ENCODE measurements at regions not wholly inside any gene's neighbourhood (a gene's known extent, or its start where the extent isn't known, plus 50 kb on each side); places are given as distances from the start of the nearest gene placed in this dataset.

DNA sequence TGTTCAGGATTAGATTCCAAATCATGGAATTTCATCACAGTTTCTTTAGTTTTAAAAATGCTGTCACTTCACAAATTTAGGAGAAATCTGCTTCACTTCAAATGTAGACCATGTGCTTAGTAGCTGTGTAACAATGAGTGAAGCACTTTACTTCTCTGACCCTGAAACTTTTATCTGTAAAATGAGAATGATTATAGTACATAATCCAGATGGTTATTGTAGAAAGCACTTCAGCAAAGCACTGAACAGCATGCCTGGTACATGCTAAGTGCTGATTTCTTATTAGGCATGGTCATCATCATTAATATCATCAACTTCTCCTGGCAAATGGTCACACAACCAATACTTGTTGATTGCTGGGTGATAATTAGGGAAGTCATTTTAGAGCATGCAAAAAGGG lies 705.0 kb downstream of the EPHA7 start:
- Histone ChIP-seq H3K4me2 (no peak overlapping the region), H3K36me3 (ENCODE audit: low read depth) (no peaks in the 10 kb centered on the region), H3K4me3 (no peak overlapping the region), H4K20me1 (ENCODE audit: insufficient read depth) (no peaks in the 10 kb centered on the region), H3K27me3 (ENCODE audit: insufficient read depth, low read depth) (no peaks in the 10 kb centered on the region), H3K9me3 (ENCODE audit: insufficient read depth, low read depth) (no peaks in the 10 kb centered on the region), H3K27ac (no peak overlapping the region), H3K79me2 (ENCODE audit: low read depth) (no peaks in the 10 kb centered on the region), H3K9me2 (ENCODE audit: insufficient read depth) (no peaks in the 10 kb centered on the region), H2AFZ (no peak overlapping the region), H3K4me1 (replicated peaks; ENCODE audit: insufficient read depth) (no peaks in the 10 kb centered on the region), H3F3A (ENCODE audit: insufficient read depth, low read depth) (no peaks in the 10 kb centered on the region)
- TF ChIP-seq EZH2 (IDR thresholded peaks at IDR 0.05; ENCODE audit: low read depth), result no peak
- TF ChIP-seq, protein P1, sequence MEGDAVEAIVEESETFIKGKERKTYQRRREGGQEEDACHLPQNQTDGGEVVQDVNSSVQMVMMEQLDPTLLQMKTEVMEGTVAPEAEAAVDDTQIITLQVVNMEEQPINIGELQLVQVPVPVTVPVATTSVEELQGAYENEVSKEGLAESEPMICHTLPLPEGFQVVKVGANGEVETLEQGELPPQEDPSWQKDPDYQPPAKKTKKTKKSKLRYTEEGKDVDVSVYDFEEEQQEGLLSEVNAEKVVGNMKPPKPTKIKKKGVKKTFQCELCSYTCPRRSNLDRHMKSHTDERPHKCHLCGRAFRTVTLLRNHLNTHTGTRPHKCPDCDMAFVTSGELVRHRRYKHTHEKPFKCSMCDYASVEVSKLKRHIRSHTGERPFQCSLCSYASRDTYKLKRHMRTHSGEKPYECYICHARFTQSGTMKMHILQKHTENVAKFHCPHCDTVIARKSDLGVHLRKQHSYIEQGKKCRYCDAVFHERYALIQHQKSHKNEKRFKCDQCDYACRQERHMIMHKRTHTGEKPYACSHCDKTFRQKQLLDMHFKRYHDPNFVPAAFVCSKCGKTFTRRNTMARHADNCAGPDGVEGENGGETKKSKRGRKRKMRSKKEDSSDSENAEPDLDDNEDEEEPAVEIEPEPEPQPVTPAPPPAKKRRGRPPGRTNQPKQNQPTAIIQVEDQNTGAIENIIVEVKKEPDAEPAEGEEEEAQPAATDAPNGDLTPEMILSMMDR (conservative IDR thresholded peaks at IDR 0.05), result no peak
- ChIA-PET CTCF (no interaction called here), POLR2A (ENCODE audit: unreplicated experiment) (no interaction called here)
- no TSS peak for BruUV-seq (replicated peaks)
- no peak for DNase-seq
- intact Hi-C loops (cut with micrococcal nuclease; ENCODE audit: unreplicated experiment), result no loop called here

DNA sequence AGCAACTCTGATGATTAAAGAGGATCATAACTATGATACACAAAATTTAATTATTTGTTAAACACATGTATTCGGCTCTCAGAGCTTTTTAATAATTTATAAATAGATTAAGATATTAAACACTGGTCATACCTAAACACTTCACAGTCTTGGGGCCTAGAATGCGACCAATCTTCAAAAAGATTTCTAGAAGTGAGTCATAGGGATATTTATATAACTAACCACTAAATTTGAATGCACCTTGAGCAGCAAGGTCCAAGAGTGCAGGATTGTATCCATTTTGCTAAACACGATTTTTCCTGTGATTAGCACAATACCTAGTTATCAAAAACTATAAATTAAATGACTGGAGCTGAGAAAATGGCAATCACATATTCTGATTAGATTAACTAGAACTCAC lies 709.3 kb downstream of the EPHA7 start:
- Histone ChIP-seq H3K4me1 (replicated peaks; ENCODE audit: insufficient read depth) (no peaks in the 10 kb centered on the region), H3K79me2 (ENCODE audit: low read depth) (no peaks in the 10 kb centered on the region), H3F3A (ENCODE audit: insufficient read depth, low read depth) (no peaks in the 10 kb centered on the region), H3K9me3 (ENCODE audit: insufficient read depth, low read depth) (no peaks in the 10 kb centered on the region), H3K27me3 (ENCODE audit: insufficient read depth, low read depth) (no peaks in the 10 kb centered on the region), H3K9me2 (ENCODE audit: insufficient read depth) (no peaks in the 10 kb centered on the region), H3K4me2 (no peak overlapping the region), H3K4me3 (no peak overlapping the region), H3K27ac (no peak overlapping the region), H2AFZ (no peak overlapping the region), H4K20me1 (ENCODE audit: insufficient read depth) (no peaks in the 10 kb centered on the region), H3K36me3 (ENCODE audit: low read depth) (no peaks in the 10 kb centered on the region)
- intact Hi-C loops (cut with micrococcal nuclease; ENCODE audit: unreplicated experiment), result no loop called here
- CTCF ChIA-PET, result no interaction called here
- no peak for DNase-seq
- BruUV-seq (replicated peaks), result no TSS peak
- TF ChIP-seq EZH2 (IDR thresholded peaks at IDR 0.05; ENCODE audit: low read depth), result no peak
- TF ChIP-seq, protein P1 (conservative IDR thresholded peaks at IDR 0.05), result no peak
- POLR2A ChIA-PET (ENCODE audit: unreplicated experiment), result no interaction called here

DNA sequence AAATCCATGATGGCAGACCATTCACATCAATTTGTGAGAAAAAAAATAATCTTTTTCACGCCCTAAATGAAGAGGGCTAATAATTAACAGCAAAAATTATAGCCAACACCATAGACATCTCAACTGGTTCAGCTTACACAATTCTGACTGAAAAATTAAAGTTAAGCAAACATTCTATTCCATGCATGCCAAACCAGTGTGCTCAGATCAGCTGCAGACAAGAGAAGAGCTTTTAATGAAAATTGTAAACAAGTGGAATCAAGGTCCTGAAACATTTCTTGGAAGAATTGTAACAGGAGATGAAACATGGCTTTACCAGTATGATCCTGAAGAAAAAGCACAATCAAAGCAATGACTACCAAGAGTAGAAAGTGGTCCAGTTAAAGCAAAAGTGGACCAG lies 710.4 kb downstream of the EPHA7 start:
- no peak overlapping the region for H3K4me2 ChIP-seq
- no peaks in the 10 kb centered on the region for H3K9me3 ChIP-seq (ENCODE audit: insufficient read depth, low read depth)
- TF ChIP-seq, protein P1 (conservative IDR thresholded peaks at IDR 0.05), result no peak
- no peak for TF ChIP-seq EZH2 (IDR thresholded peaks at IDR 0.05; ENCODE audit: low read depth)
- ChIA-PET POLR2A (ENCODE audit: unreplicated experiment) (no interaction called here), CTCF (no interaction called here)
- no peaks in the 10 kb centered on the region for H3K27me3 ChIP-seq (ENCODE audit: insufficient read depth, low read depth)
- H3K4me1 ChIP-seq (replicated peaks; ENCODE audit: insufficient read depth), result no peaks in the 10 kb centered on the region
- no peak overlapping the region for H2AFZ ChIP-seq
- DNase-seq, result no peak
- no TSS peak for BruUV-seq (replicated peaks)
- H3K9me2 ChIP-seq (ENCODE audit: insufficient read depth), result no peaks in the 10 kb centered on the region
- no peak overlapping the region for H3K4me3 ChIP-seq
- intact Hi-C loops (cut with micrococcal nuclease; ENCODE audit: unreplicated experiment), result no loop called here
- H4K20me1 ChIP-seq (ENCODE audit: insufficient read depth), result no peaks in the 10 kb centered on the region
- H3K79me2 ChIP-seq (ENCODE audit: low read depth), result no peaks in the 10 kb centered on the region
- no peaks in the 10 kb centered on the region for H3K36me3 ChIP-seq (ENCODE audit: low read depth)
- H3F3A ChIP-seq (ENCODE audit: insufficient read depth, low read depth), result no peaks in the 10 kb centered on the region
- no peak overlapping the region for H3K27ac ChIP-seq
